Endothelial cell of umbilical vein (primary cell): ENCODE measurements at regions not wholly inside any gene's neighbourhood (a gene's known extent, or its start where the extent isn't known, plus 50 kb on each side); places are given as distances from the start of the nearest gene placed in this dataset.
A peak's percentile ranks its signal among the peaks of the same experiment; 100 is the strongest.

Source experiments
- BruUV-seq: library from RNA; stranded (reverse); fragments of 400-500 nt; replicated peaks from 2 replicates; lab custom pipeline; 2021; lab: Mats Ljungman, UMichigan
- CTCF ChIA-PET: fragments of 300-600, 350-600 bp; sonication (Branson Sonifier 250); formaldehyde crosslinking; loops from one replicate; lab custom pipeline; 2021; ENCODE audit warnings: antibody characterized with exemption, inconsistent platforms; lab: Charles Lee
- POLR2A ChIA-PET: fragments of 300-600, 350-600 bp; sonication (Branson Sonifier 250); formaldehyde crosslinking; loops from one replicate; lab custom pipeline; 2021; ENCODE audit warnings: antibody characterized with exemption, inconsistent platforms; lab: Charles Lee
- DNase-seq: peaks from one replicate; pipeline ENCODE4 v3.0.0-alpha.2; 2011; ENCODE audit warnings: low read depth, low spot score
- FAIRE-seq: peaks from 2 replicates; lab custom pipeline; 2011; peaks lifted over from hg19 to GRCh38; lab: Jason Lieb, UNC
- H2AFZ ChIP-seq: 2 replicates; pipeline ENCODE4 v1.6.0; 2012; ENCODE audit warnings: low read depth, low read length, control low read depth, inconsistent platforms
- H3K27ac ChIP-seq: 2 replicates; pipeline ENCODE4 v1.5.1; 2011; ENCODE audit warnings: low read depth, mild to moderate bottlenecking, control low read depth, low read length, moderate library complexity; ENCODE audit not compliant: insufficient read depth
- H3K27me3 ChIP-seq, 2 experiments: 2 replicates each; pipeline versions ENCODE4 v1.6.0 to v1.6.1; 2011; ENCODE audit warnings: low read length in 2 of 2, mixed read lengths in 1 of 2; ENCODE audit not compliant: control insufficient read depth in 2 of 2, insufficient read depth in 2 of 2
- H3K36me3 ChIP-seq, 2 experiments: 2 replicates in 1 of 2; 3 replicates in 1 of 2; pipeline ENCODE4 v1.5.1; 2011; ENCODE audit warnings: low read length in 2 of 2, mild to moderate bottlenecking in 1 of 2, moderate library complexity in 1 of 2; ENCODE audit not compliant: control insufficient read depth in 2 of 2, insufficient read depth in 2 of 2; ENCODE audit errors: extremely low read depth in 1 of 2
- H3K4me1 ChIP-seq: 3 replicates; pipeline ENCODE4 v1.5.1; 2011; ENCODE audit warnings: mild to moderate bottlenecking, low read length; ENCODE audit not compliant: control insufficient read depth, insufficient read depth; ENCODE audit errors: extremely low read depth
- H3K4me2 ChIP-seq: 2 replicates; pipeline ENCODE4 v1.6.1; 2011; ENCODE audit warnings: low read length, control low read depth, mixed read lengths; ENCODE audit not compliant: insufficient read depth
- H3K4me3 ChIP-seq, 3 experiments: fragments of 200-600 bp in 1 of 3; sonication (generic), shearing (Covaris generic) in 1 of 3; replicated peaks in 1 of 3; 2 replicates each; pipeline ENCODE4 v1.5.1; 2011 to 2016; ENCODE audit warnings: control low read depth in 3 of 3, low read length in 3 of 3, mild to moderate bottlenecking in 2 of 3, inconsistent platforms in 1 of 3, low read depth in 1 of 3, moderate library complexity in 1 of 3; ENCODE audit not compliant: insufficient read depth in 1 of 3
- H3K79me2 ChIP-seq: 2 replicates; pipeline ENCODE4 v1.6.0; 2012; ENCODE audit warnings: low read length, inconsistent platforms; ENCODE audit not compliant: control insufficient read depth, insufficient read depth
- H3K9ac ChIP-seq: replicated peaks from 2 replicates; pipeline ENCODE3; 2011; ENCODE audit warnings: low read length, control low read depth; ENCODE audit not compliant: insufficient read depth; ENCODE audit errors: extremely low read depth
- H3K9me1 ChIP-seq: replicated peaks from 3 replicates; pipeline ENCODE4 v1.6.0; 2011; ENCODE audit warnings: mild to moderate bottlenecking, low read length; ENCODE audit not compliant: control insufficient read depth, insufficient read depth; ENCODE audit errors: extremely low read depth
- H3K9me3 ChIP-seq: replicated peaks from 2 replicates; pipeline ENCODE4 v1.5.1; 2012; ENCODE audit warnings: low read length, inconsistent platforms; ENCODE audit not compliant: control insufficient read depth, insufficient read depth
- H4K20me1 ChIP-seq: replicated peaks from 2 replicates; pipeline ENCODE3; 2011; ENCODE audit warnings: mild to moderate bottlenecking, low read length; ENCODE audit not compliant: control insufficient read depth, insufficient read depth; ENCODE audit errors: extremely low read depth
- EZH2 ChIP-seq: IDR thresholded peaks from 2 replicates; pipeline ENCODE4 v1.6.1; 2012; ENCODE audit warnings: borderline replicate concordance, low read depth, mild to moderate bottlenecking, moderate library complexity, low read length, inconsistent platforms; ENCODE audit not compliant: severe bottlenecking
- GATA2 ChIP-seq: IDR thresholded peaks from 2 replicates; pipeline ENCODE4 v1.7.0; 2011; ENCODE audit warnings: low read depth, mild to moderate bottlenecking, moderate library complexity, mixed read lengths, low read length; ENCODE audit not compliant: insufficient read length, insufficient read depth
- JUN ChIP-seq: IDR thresholded peaks from 2 replicates; pipeline ENCODE4 v1.6.1; 2011; ENCODE audit warnings: borderline replicate concordance, low read depth; ENCODE audit not compliant: insufficient read length, insufficient read depth
- MYC ChIP-seq: IDR thresholded peaks from one replicate; pipeline ENCODE4 v1.6.1; 2011; ENCODE audit warnings: mild to moderate bottlenecking, low read depth, low read length
- POLR2A ChIP-seq: IDR thresholded peaks from 2 replicates; pipeline ENCODE4 v1.6.1; 2012; ENCODE audit warnings: low read depth, mild to moderate bottlenecking, control low read depth, low read length
- dilution Hi-C: fragments of 300-500 bp; cut with MboI; formaldehyde crosslinking; loops from one replicate; pipeline ENCODE4 v1.15.0; 2019; ENCODE audit warnings: low sequenced_read_pairs; ENCODE audit not compliant: extremely low pct_ligation_motif_present
- intact Hi-C: fragments of 100-400 bp; cut with micrococcal nuclease; formaldehyde crosslinking; loops from one replicate; pipeline ENCODE4 v1.10.0; 2022
- TF ChIP-seq, protein P1 (sequence below), 2 donors: IDR thresholded peaks; 1 replicate in 1 of 2; 2 replicates in 1 of 2; pipeline ENCODE4 v1.5.1; 2011; ENCODE audit warnings: low read length in 2 of 2, mild to moderate bottlenecking in 2 of 2, moderate library complexity in 2 of 2, control low read depth in 1 of 2, inconsistent platforms in 1 of 2, low read depth in 1 of 2; ENCODE audit not compliant: insufficient read depth in 1 of 2; ENCODE audit errors: extremely low read depth in 1 of 2
- TF ChIP-seq, protein P2 (sequence below): IDR thresholded peaks from 2 replicates; pipeline ENCODE4 v1.6.1; 2011; ENCODE audit not compliant: insufficient read depth, insufficient read length

DNA sequence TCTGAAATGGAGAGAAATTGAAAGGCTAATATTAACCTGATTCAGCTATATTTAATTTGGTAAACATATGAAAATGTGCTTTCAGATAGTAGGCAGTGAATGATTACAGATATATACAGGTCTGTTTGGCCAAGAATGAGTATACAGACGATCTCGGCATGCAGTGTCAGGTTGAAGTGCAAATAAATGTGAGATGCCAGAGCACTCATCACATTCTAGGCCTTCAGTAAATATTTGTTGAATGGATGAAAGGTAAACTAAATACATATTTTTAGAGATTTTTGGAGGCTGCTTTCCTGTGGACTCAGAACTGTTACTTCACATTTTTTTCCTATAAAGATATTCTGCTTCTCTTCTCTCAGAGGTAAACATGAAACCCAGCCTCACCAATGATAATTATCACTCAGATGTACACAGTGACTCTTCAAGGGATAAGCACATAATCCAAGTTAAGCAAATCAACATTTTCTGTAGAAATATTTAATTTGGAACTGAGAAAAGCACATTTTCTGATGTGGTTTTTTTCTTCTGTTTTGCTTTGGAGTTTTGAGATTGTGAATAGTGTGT is 702.9 kb downstream of the BRINP3 start:
- H3K36me3 ChIP-seq: no peaks in the 10 kb centered on the region
- no peak overlapping the region for H2AFZ ChIP-seq
- no peak for FAIRE-seq
- no peak for DNase-seq
- ChIA-PET CTCF (interaction anchor here (1.0 kb wide), 1 partner anchor 12 kb away, joined by 4 read pairs; no protein-coding TSS in a partner anchor), POLR2A (no interaction called here)
- intact Hi-C loops: no loop called here
- no peaks in the 10 kb centered on the region for H3K9me1 ChIP-seq
- dilution Hi-C loops: no loop called here
- H3K79me2 ChIP-seq: no peaks in the 10 kb centered on the region
- TF ChIP-seq, protein P1, sequence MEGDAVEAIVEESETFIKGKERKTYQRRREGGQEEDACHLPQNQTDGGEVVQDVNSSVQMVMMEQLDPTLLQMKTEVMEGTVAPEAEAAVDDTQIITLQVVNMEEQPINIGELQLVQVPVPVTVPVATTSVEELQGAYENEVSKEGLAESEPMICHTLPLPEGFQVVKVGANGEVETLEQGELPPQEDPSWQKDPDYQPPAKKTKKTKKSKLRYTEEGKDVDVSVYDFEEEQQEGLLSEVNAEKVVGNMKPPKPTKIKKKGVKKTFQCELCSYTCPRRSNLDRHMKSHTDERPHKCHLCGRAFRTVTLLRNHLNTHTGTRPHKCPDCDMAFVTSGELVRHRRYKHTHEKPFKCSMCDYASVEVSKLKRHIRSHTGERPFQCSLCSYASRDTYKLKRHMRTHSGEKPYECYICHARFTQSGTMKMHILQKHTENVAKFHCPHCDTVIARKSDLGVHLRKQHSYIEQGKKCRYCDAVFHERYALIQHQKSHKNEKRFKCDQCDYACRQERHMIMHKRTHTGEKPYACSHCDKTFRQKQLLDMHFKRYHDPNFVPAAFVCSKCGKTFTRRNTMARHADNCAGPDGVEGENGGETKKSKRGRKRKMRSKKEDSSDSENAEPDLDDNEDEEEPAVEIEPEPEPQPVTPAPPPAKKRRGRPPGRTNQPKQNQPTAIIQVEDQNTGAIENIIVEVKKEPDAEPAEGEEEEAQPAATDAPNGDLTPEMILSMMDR (IDR thresholded peaks at IDR 0.05; ENCODE audit: extremely low read depth in 1 of 2, insufficient read depth in 1 of 2, low read depth in 1 of 2, low read length in 2 of 2): no peak
- TF ChIP-seq POLR2A: no peak
- H3K9ac ChIP-seq: no peak overlapping the region
- no peak overlapping the region for H3K27ac ChIP-seq
- H4K20me1 ChIP-seq: no peaks in the 10 kb centered on the region
- H3K4me3 ChIP-seq: no peak overlapping the region
- no peaks in the 10 kb centered on the region for H3K27me3 ChIP-seq
- H3K4me2 ChIP-seq: no peak overlapping the region
- BruUV-seq: no TSS peak
- no peaks in the 10 kb centered on the region for H3K9me3 ChIP-seq
- H3K4me1 ChIP-seq: no peaks in the 10 kb centered on the region

DNA sequence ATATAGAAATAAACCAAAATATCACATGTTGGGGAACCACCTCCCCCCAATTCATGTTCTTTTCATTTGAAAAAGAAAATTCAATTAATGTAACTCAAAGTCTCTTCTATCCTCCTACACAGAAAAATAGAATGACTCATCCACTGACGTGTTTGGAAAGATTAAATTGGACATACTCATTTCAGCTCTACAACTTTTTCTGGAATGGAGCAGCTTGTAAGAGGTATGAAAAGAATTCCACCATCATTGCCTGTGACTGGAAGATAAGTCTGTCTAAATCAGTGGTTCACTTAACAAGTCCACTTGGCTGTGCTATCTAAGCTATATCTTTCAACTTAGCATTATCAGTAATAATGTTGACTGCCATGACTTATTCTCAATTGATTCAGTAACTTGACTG is 702.3 kb downstream of the BRINP3 start:
- H3K4me1 ChIP-seq: no peaks in the 10 kb centered on the region
- H4K20me1 ChIP-seq: no peaks in the 10 kb centered on the region
- intact Hi-C loops: no loop called here
- POLR2A ChIA-PET: no interaction called here
- no peak overlapping the region for H3K4me3 ChIP-seq
- peak; percentile 25 for TF ChIP-seq JUN
- TF ChIP-seq MYC: no peak
- TF ChIP-seq POLR2A: no peak
- no peak for TF ChIP-seq EZH2
- TF ChIP-seq, protein P1 (IDR thresholded peaks at IDR 0.05; ENCODE audit: extremely low read depth in 1 of 2, insufficient read depth in 1 of 2, low read depth in 1 of 2, low read length in 2 of 2): no peak
- TF ChIP-seq, protein P2, sequence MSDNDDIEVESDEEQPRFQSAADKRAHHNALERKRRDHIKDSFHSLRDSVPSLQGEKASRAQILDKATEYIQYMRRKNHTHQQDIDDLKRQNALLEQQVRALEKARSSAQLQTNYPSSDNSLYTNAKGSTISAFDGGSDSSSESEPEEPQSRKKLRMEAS: no peak
- no peak for TF ChIP-seq GATA2
- no peaks in the 10 kb centered on the region for H3K9me1 ChIP-seq
- DNase-seq (peak; percentile 3), FAIRE-seq (peak; percentile 57)
- no peaks in the 10 kb centered on the region for H3K9me3 ChIP-seq
- no peaks in the 10 kb centered on the region for H3K27me3 ChIP-seq
- no peak overlapping the region for H3K9ac ChIP-seq
- no peak overlapping the region for H3K4me2 ChIP-seq
- H3K79me2 ChIP-seq: no peaks in the 10 kb centered on the region
- no peaks in the 10 kb centered on the region for H3K36me3 ChIP-seq
- no TSS peak for BruUV-seq
- no peak overlapping the region for H2AFZ ChIP-seq
- H3K27ac ChIP-seq: no peak overlapping the region
- CTCF ChIA-PET: interaction anchor here (1.8 kb wide), 1 partner anchor 14 kb away, joined by 4 read pairs; no protein-coding TSS in a partner anchor
- dilution Hi-C loops: no loop called here
